8988T (cell line): ENCODE measurements at regions not wholly inside any gene's neighbourhood (a gene's known extent, or its start where the extent isn't known, plus 50 kb on each side); places are given as distances from the start of the nearest gene placed in this dataset.
"Not testable (repeated sequence)": the region's sequence is repeated elsewhere in the genome, so short reads cannot be mapped to it uniquely, and the experiment has no call there.

Source experiments
- DNase-seq: peaks from one replicate; pipeline ENCODE4 v3.0.0; 2011

DNA sequence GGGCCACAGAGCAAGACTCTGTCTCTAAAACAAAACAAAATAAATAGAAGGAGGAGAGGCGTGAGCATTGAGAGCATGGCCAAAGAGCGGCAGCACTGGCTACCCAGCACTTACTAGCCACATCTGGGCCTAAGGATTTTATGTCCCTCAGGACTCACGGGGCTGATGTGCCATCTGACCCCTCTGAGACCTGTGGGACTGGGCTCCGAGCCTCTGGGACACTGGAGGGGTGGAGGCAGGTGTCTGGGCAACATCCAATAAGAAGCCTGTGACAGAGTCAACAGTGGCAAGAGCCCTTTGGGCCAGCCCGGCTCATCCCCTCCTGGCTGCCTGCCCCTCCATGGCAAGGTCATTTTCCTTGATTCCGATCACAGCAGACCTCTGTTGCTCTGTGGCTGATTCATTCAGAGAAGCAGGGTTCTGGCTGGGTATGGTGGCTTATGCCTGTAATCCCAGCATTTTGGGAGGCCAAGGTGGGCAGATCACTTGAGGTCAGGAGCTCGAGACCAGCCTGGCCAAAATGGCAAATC, 60.7 kb downstream of the RRM2 start:
- no peak for DNase-seq

DNA sequence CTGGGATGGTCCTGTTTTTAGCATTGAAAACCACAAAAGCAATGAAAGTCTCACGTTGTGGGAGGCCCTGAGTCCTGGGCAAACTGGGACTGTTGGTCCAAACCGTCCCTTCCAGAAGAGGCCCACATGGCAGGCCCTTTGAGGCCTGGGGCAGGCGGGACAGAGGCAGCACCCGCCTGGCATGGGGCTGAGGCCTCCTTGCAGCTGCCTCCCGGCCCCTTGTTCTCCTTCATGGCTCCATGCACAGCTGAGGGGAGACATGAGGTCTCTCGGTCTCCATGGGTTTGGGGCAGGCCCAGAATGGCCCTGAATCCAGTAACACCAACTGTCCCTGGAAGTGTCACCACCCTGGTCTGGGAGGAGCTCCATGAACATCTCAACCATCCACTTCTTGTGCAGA, 61.9 kb downstream of the RRM2 start:
- no peak for DNase-seq

DNA sequence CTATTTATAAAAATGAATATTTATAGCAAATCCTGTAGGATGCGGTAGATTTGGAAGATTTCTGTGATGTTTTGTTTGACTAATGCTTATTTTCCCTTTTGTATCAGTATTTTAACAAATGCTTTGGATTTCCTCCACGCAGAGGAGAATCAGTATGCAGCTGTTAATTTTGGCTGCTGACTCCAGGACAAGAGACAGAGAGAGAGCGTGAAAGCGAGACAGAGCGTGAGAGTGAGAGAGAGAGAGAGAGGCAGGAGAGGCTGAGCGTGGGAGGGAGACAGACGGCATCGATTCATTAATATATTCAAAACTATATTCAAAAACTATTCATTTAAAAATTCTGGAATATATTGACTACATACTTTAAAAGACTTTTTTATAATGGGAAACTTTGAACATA, 62.5 kb downstream of the RRM2 start:
- no peak for DNase-seq

GRCh38 chr2:10185755-10186154, 63.2 kb downstream of the RRM2 start:
- no peak for DNase-seq

- no peak for DNase-seq
Measured at GRCh38 chr2:10186868-10187535, 64.5 kb downstream of the RRM2 start.

- DNase-seq, result no peak
Measured at GRCh38 chr2:10187661-10188060, 65.1 kb downstream of the RRM2 start.

DNA sequence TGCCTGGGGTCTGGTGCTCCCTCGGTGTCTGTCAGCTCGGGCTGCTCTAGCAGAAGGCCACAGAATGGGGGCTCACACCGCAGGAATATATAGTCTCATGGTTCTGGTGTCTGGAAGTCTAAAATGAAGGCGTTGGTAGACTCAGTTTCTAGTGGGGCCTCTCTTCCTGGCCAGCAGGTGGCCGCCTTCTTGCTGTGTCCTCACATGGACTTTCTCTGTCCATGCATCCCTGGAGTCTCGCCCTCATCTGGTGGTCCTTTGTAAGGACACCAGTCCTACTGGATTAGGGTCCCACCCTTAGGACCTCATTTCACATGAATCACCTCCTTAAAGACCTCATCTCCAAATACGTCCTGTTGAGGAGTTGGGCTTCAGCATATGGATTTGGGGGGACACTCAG, 65.7 kb downstream of the RRM2 start:
- DNase-seq, result peak; percentile 64

- DNase-seq, result no peak
Measured at GRCh38 chr2:10188729-10189305, 66.3 kb downstream of the RRM2 start.

GRCh38 chr2:10190255-10190654, 67.7 kb downstream of the RRM2 start:
- no peak for DNase-seq

GRCh38 chr2:10190737-10191532, 68.4 kb downstream of the RRM2 start:
- no peak for DNase-seq

DNA sequence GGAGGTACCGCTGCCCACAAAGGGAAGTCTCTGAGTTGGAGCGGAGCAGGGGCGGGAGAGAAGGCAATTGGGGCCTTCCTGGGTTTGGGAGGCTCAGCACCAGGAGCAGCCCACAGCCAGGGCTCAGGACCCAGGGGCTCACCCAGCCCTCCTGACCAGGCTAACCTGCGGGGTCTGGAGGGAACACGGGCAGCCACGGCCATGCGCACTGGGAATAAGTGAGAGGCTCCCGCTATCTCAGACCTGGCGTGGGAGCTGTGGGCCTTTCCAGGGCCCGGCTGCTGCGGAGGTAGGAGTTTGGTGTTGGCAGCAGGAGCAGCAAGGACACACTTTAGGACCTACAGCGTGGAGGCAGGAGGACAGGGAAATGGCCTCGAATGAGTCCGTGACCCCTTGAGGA, 69.0 kb downstream of the RRM2 start:
- no peak for DNase-seq

DNA sequence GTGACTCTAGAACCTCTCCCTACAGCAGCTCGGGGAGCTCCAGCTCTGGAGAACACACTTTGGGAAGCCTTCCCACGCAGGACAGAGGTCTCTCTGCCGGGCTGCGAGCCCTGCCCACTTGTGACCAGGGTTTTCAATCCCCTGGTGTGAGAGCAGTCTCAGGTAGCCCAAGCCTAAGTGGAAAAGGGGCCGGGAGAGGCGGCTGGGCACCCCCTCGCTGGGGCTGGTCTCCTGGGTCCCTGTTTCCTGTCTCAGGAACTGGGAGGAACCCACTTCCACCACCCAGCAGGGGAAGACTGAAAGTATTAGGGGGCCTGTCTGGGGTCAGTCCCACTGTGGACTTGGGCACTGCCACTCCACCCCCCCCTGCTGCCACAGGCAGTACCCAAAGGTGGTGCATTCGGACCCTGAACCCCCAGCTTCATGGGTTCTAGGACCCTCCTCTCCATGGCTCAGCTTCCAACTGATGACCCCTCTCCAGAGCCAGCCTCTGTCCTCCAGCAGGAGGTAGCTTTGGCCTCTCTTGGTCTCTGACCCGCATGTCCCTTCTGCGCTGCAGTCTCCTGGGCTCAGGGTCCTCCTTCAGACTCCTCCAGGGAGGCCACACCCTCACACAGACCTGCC, 70.0 kb downstream of the RRM2 start:
- no peak for DNase-seq

DNA sequence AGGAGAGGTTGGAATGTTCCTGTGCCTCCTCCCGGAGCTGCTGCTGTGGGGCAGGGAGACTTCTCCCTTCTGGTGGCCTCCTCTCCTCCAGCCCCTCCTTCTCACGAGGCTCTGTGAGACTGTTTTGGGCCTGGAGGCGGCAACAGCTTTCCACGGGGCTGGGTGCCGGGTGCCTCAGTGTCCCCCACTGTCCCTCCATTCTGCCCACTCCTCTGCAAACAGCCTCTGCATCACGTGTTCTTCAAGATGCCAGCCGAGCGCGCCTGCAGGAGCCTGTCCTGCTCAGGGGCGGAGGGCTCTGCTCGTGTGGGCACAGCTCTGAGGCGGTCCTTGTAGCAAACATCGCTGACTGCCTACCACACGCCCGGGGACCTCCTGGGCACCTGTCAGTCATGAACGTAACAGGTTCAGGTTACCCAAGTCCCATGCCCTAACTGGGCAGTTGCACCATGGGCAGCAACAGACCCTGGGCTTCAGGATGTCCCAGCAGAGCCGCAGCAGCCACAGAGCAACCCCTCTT, 70.8 kb downstream of the RRM2 start:
- DNase-seq, result no peak

GRCh38 chr2:10193851-10194820, 71.6 kb downstream of the RRM2 start:
- no peak for DNase-seq

DNA sequence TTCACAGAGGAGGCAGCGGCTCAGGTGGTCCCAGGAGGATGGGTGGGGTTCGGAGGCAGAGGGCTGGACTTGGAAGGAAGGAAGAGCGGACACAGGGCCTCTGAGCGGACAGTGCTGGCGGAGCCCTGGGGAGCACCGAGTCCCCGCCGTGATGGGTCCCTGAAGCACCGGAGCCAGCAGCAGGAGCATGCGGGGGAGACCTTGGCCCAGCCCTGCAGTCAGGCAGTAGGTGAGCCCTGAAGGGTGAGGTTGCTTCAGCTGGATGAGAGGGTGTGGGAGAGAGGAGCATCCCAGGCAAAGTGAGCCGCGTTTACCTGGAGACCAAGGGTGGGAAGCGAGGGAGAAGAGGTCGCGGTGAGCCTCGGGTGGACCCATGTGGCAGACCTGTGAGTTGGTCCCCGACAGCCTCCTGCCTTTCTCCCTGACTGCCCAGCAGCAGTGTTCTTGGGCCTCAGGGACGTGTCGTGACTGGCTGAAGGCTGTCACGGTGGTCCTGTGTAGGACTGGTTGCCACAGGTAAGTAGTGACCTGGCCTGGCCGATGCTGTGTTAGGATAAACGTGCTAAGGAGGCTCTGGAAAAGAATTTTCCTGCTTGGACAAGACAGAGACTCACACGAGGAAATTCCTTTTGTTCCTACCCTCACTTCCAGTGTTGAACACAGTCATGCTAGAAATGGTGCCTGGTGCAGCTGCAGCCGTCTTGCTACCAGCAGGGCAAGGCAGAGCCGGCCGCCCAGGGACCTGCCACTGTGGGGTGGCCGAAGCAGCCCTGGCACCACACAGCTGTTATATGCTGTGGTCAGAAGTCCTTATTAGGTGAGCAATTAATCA, 73.0 kb downstream of the RRM2 start:
- no peak for DNase-seq

GRCh38 chr2:10196110-10196892, 73.8 kb downstream of the RRM2 start:
- no peak for DNase-seq

DNA sequence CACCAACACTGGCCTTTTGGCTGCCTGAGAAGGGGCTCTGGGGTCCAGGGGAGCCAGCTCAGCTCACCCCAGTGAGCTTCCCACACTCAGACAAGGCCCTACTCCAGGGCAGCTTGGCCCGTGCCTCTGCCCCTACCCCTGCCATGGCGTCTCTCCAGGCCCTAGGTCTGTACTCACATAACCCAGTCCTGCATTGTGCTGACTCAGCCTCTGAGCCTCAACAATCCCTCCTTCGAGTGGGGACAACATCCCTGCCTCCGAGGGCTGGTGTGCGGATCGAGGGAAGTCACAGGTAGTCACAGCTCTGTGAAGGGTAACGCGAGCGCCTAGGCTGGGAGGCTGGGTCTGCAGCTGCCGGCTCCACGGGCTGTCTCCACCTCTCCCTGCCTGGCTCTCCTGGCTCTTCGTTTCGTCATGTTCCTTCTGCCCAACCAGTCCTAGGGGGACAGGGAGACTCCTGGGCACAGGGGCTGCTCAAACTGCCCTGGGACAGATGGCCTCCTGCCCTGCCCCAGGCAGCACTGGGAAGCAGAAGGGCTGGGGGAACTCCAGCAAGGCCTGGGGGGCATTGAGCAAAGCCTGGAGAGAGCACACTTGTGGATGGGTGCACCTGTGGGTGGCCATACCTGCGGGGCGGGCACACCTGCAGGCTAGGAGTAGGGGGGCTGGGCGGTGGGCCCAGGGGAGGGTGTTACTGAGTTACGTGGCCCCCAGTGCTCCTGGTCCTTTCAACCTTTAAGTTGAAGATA, 74.6 kb downstream of the RRM2 start:
- DNase-seq, result no peak

DNA sequence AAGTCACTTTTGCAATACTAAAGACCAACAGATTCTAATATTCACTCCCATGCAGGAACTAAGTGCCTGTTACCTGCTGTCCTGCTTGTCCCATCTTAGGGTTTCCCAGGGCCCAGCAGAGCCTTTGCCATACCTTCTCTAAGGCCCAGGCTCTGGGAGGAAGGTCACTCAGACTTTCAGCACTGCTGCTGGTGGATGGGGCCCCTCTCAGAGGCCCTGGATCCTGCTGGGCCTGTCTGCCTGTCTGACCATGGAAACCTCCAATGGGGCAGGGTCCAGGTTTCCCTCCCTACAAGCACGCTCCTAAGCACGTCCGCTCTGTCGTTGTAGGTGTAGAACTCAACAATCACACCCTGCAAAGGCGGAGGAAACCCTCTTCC, 75.1 kb downstream of the RRM2 start:
- no peak for DNase-seq

- not testable (repeated sequence) for DNase-seq
Measured at GRCh38 chr2:10198482-10198881, 75.9 kb downstream of the RRM2 start.

GRCh38 chr2:10201201-10201600, 78.7 kb downstream of the RRM2 start:
- DNase-seq, result no peak
